H1 (cell line): ENCODE measurements at regions not wholly inside any gene's neighbourhood (a gene's known extent, or its start where the extent isn't known, plus 50 kb on each side); places are given as distances from the start of the nearest gene placed in this dataset.

ENCODE experiments used
- CTCF ChIA-PET: fragments of 300-600 bp; sonication (Branson Sonifier 250); formaldehyde crosslinking; loops from one replicate; lab custom pipeline; 2021; ENCODE audit not compliant: partially characterized antibody; lab: Charles Lee
- POLR2A ChIA-PET: fragments of 300-600 bp; sonication (Branson Sonifier 250); formaldehyde crosslinking; loops from one replicate; lab custom pipeline; 2021; ENCODE audit warnings: inconsistent platforms; ENCODE audit not compliant: partially characterized antibody; lab: Charles Lee
- DNase-seq, 2 experiments: peaks; one replicate each; pipeline versions ENCODE4 v3.0.0 to v3.0.0-alpha.2; 2010 to 2022; ENCODE audit warnings: low spot score in 2 of 2, low read depth in 1 of 2, mixed read lengths in 1 of 2
- FAIRE-seq: peaks from 2 replicates; lab custom pipeline; 2011; peaks lifted over from hg19 to GRCh38; lab: Jason Lieb, UNC
- H2AFZ ChIP-seq: 2 replicates; pipeline ENCODE4 v1.8.1; 2012; ENCODE audit warnings: low read length, inconsistent platforms
- H2AK5ac ChIP-seq: 2 replicates; pipeline ENCODE4 v1.6.1; 2013; ENCODE audit warnings: low read depth, low read length
- H2BK120ac ChIP-seq: replicated peaks from 2 replicates; pipeline ENCODE3; 2013; ENCODE audit warnings: low read depth, low read length, inconsistent platforms
- H2BK12ac ChIP-seq: 2 replicates; pipeline ENCODE4 v1.6.1; 2013; ENCODE audit warnings: low read depth, low read length
- H2BK15ac ChIP-seq: 2 replicates; pipeline ENCODE4 v1.6.1; 2013; ENCODE audit warnings: low read length
- H2BK20ac ChIP-seq: 2 replicates; pipeline ENCODE4 v1.6.1; 2013; ENCODE audit warnings: low read length
- H2BK5ac ChIP-seq: 2 replicates; pipeline ENCODE4 v1.6.1; 2013; ENCODE audit warnings: low read depth, low read length
- H3K14ac ChIP-seq: 2 replicates; pipeline ENCODE4 v1.6.1; 2013; ENCODE audit warnings: inconsistent platforms; ENCODE audit not compliant: insufficient read length
- H3K18ac ChIP-seq: 2 replicates; pipeline ENCODE4 v1.6.1; 2013; ENCODE audit warnings: low read length; ENCODE audit errors: extremely low read depth
- H3K23ac ChIP-seq: 2 replicates; pipeline ENCODE4 v1.6.1; 2013; ENCODE audit warnings: inconsistent platforms; ENCODE audit not compliant: insufficient read length
- H3K23me2 ChIP-seq: 2 replicates; pipeline ENCODE4 v1.6.1; 2013; ENCODE audit warnings: low read depth, low read length
- H3K27ac ChIP-seq: 2 replicates; pipeline ENCODE4 v1.6.1; 2011; ENCODE audit warnings: low read depth, low read length, inconsistent platforms
- H3K27me3 ChIP-seq, 4 experiments: replicated peaks in 1 of 4; 1 replicate in 1 of 4; 2 replicates in 3 of 4; pipeline versions ENCODE4 v1.6.1 to v1.8.1; 2011 to 2013; ENCODE audit warnings: low read length in 3 of 4, mild to moderate bottlenecking in 3 of 4, inconsistent platforms in 2 of 4, mixed read lengths in 2 of 4, moderate library complexity in 1 of 4; ENCODE audit not compliant: control insufficient read depth in 3 of 4, insufficient read depth in 3 of 4; ENCODE audit errors: extremely low read depth in 1 of 4
- H3K36me3 ChIP-seq, 4 experiments: 2 replicates each; pipeline versions ENCODE4 v1.6.1 to v1.8.1; 2011 to 2013; ENCODE audit warnings: mild to moderate bottlenecking in 4 of 4, low read length in 3 of 4, moderate library complexity in 2 of 4, control low read depth in 1 of 4, inconsistent platforms in 1 of 4; ENCODE audit not compliant: insufficient read depth in 4 of 4, control insufficient read depth in 2 of 4
- H3K4ac ChIP-seq: replicated peaks from 2 replicates; pipeline ENCODE3; 2013; ENCODE audit warnings: low read length, low read depth, mixed read lengths, inconsistent platforms; ENCODE audit not compliant: insufficient read length
- H3K4me1 ChIP-seq, 4 experiments: replicated peaks in 1 of 4; 1 replicate in 1 of 4; 2 replicates in 3 of 4; pipeline versions ENCODE4 v1.6.1 to v1.8.1; 2011 to 2013; ENCODE audit warnings: low read length in 3 of 4, inconsistent platforms in 2 of 4, mixed read lengths in 1 of 4; ENCODE audit not compliant: insufficient read depth in 4 of 4, control insufficient read depth in 3 of 4
- H3K4me2 ChIP-seq, 2 experiments: 2 replicates each; pipeline versions ENCODE4 v1.6.1 to v1.8.1; 2011 to 2013; ENCODE audit warnings: low read depth in 2 of 2, low read length in 2 of 2, control low read depth in 1 of 2, inconsistent platforms in 1 of 2, mild to moderate bottlenecking in 1 of 2; ENCODE audit not compliant: insufficient read depth in 1 of 2
- H3K4me3 ChIP-seq, 4 experiments: fragments of 200-600, 300-600 bp in 1 of 4; sonication (generic), shearing (Covaris generic), sonication (Bioruptor Twin) in 1 of 4; 2 replicates each; pipeline versions ENCODE4 v1.5.1 to v1.8.1; 2011 to 2016; ENCODE audit warnings: low read length in 4 of 4, low read depth in 3 of 4, control low read depth in 2 of 4, inconsistent platforms in 2 of 4, mild to moderate bottlenecking in 2 of 4, mixed read lengths in 1 of 4, moderate library complexity in 1 of 4; ENCODE audit not compliant: insufficient read depth in 2 of 4; ENCODE audit errors: extremely low read depth in 1 of 4
- H3K56ac ChIP-seq: replicated peaks from 2 replicates; pipeline ENCODE3; 2013; ENCODE audit warnings: low read depth, mild to moderate bottlenecking, mixed read lengths, low read length, inconsistent platforms; ENCODE audit not compliant: insufficient read length
- H3K79me1 ChIP-seq: 2 replicates; pipeline ENCODE4 v1.6.1; 2013; ENCODE audit warnings: low read depth, low read length, control low read depth
- H3K79me2 ChIP-seq, 2 experiments: 2 replicates each; pipeline versions ENCODE4 v1.6.1 to v1.8.1; 2012 to 2013; ENCODE audit warnings: low read length in 2 of 2, mild to moderate bottlenecking in 2 of 2, inconsistent platforms in 1 of 2; ENCODE audit not compliant: insufficient read depth in 2 of 2, control insufficient read depth in 1 of 2
- H3K9ac ChIP-seq, 4 experiments: replicated peaks in 1 of 4; 1 replicate in 1 of 4; 2 replicates in 3 of 4; pipeline versions ENCODE4 v1.6.1 to v1.8.1; 2011 to 2013; ENCODE audit warnings: low read depth in 3 of 4, low read length in 3 of 4, control low read depth in 2 of 4, mild to moderate bottlenecking in 2 of 4, moderate library complexity in 2 of 4, inconsistent platforms in 1 of 4; ENCODE audit errors: extremely low read depth in 1 of 4
- H3K9me3 ChIP-seq, 2 experiments: 2 replicates each; pipeline versions ENCODE4 v1.6.1 to v1.8.1; 2012 to 2013; ENCODE audit warnings: mild to moderate bottlenecking in 2 of 2, moderate library complexity in 2 of 2, control low read depth in 1 of 2, inconsistent platforms in 1 of 2, low read depth in 1 of 2, low read length in 1 of 2, mixed read lengths in 1 of 2; ENCODE audit not compliant: insufficient read depth in 2 of 2
- H4K20me1 ChIP-seq, 2 experiments: replicated peaks in 1 of 2; 2 replicates each; pipeline versions ENCODE3 to v1.8.1; 2011 to 2013; ENCODE audit warnings: inconsistent platforms in 2 of 2, low read length in 2 of 2, mild to moderate bottlenecking in 1 of 2; ENCODE audit not compliant: insufficient read depth in 2 of 2, control insufficient read depth in 1 of 2
- H4K5ac ChIP-seq: 2 replicates; pipeline ENCODE4 v1.6.1; 2013; ENCODE audit warnings: low read length, low read depth, mixed read lengths, inconsistent platforms; ENCODE audit not compliant: insufficient read length
- H4K8ac ChIP-seq: 2 replicates; pipeline ENCODE4 v1.8.0; 2013; ENCODE audit warnings: mild to moderate bottlenecking, moderate library complexity, low read length, inconsistent platforms; ENCODE audit not compliant: insufficient read depth; ENCODE audit errors: extremely low read depth
- H4K91ac ChIP-seq: replicated peaks from 2 replicates; pipeline ENCODE3; 2013; ENCODE audit warnings: low read length, mixed read lengths, inconsistent platforms; ENCODE audit not compliant: insufficient read length
- CBX8 ChIP-seq: fragments of 300-800, 300-1000 bp; sonication (generic); IDR thresholded peaks from 2 replicates; pipeline ENCODE4 v1.7.1; 2016; ENCODE audit warnings: low read depth, low read length, borderline replicate concordance
- CEBPB ChIP-seq: IDR thresholded peaks from 2 replicates; pipeline ENCODE4 v1.6.1; 2012; ENCODE audit warnings: low read depth, low read length
- CREB1 ChIP-seq: IDR thresholded peaks from 2 replicates; pipeline ENCODE4 v1.6.1; 2012; ENCODE audit warnings: inconsistent platforms
- NANOG ChIP-seq: IDR thresholded peaks from 2 replicates; pipeline ENCODE4 v1.6.1; 2011; ENCODE audit warnings: low read length, low read depth, mild to moderate bottlenecking, inconsistent platforms; ENCODE audit not compliant: insufficient read depth, poor library complexity, severe bottlenecking
- POLR2A ChIP-seq, 2 experiments: IDR thresholded peaks; 1 replicate in 1 of 2; 2 replicates in 1 of 2; pipeline ENCODE4 v1.6.1; 2011; ENCODE audit warnings: low read depth in 2 of 2, low read length in 2 of 2, mild to moderate bottlenecking in 2 of 2; ENCODE audit errors: control extremely low read depth in 1 of 2
- SP4 ChIP-seq: IDR thresholded peaks from 2 replicates; pipeline ENCODE4 v1.6.1; 2012; ENCODE audit warnings: low read length, inconsistent platforms
- WGBS, 2 experiments: shearing (Covaris generic) in 1 of 2; methylation state at CpG; one replicate each; pipeline versions ENCODE4 v1.1.6 to v1.1.7; 2013 to 2015; ENCODE audit warnings: low lambda C conversion rate in 2 of 2, mixed read lengths in 2 of 2, inconsistent platforms in 1 of 2, low coverage in 1 of 2, missing lambda C conversion rate in 1 of 2; ENCODE audit not compliant: insufficient replicate concordance in 2 of 2, insufficient coverage in 1 of 2, insufficient read length in 1 of 2; ENCODE audit errors: extremely low coverage in 1 of 2, missing lambda C conversion rate in 1 of 2; 5-methylcytosine and 5-hydroxymethylcytosine counted together
- TF ChIP-seq, protein P1 (sequence below): IDR thresholded peaks from 2 replicates; pipeline ENCODE4 v1.6.1; 2012; ENCODE audit warnings: inconsistent platforms

DNA sequence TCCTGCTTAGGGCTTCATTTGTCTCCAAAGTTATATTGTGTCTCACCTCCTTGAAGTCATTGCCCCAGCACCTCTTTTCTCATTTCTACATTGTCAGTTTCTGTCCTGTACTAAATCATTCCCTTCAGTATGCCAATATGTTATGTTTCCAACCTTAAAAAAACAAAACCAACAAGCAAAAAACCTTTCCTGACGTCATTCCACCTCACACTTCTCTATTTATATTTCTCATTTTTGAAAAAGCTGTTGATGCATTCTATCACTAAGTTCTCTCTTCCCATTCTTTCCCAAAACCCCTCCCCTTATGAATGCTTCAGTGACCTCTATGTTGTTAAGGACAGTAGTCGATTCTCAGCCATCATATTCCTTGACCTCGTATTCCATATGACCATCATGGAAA is 98.7 kb upstream of the ARHGAP24 start:
- no peak overlapping the region for H3K23ac ChIP-seq
- H3K4ac ChIP-seq, result no peak overlapping the region
- no peak overlapping the region for H2BK20ac ChIP-seq
- H3K9me3 ChIP-seq, result no peaks in the 10 kb centered on the region
- no peak overlapping the region for H3K4me2 ChIP-seq
- no peak overlapping the region for H2AFZ ChIP-seq
- H3K9ac ChIP-seq, result no peak overlapping the region
- no peak overlapping the region for H3K18ac ChIP-seq
- no peak for DNase-seq
- no peaks in the 10 kb centered on the region for H3K23me2 ChIP-seq
- no peak overlapping the region for H3K4me3 ChIP-seq
- no peak overlapping the region for H2BK120ac ChIP-seq
- CTCF ChIA-PET, result no interaction called here
- no peak overlapping the region for H2BK12ac ChIP-seq
- no peaks in the 10 kb centered on the region for H3K27me3 ChIP-seq
- FAIRE-seq, result no peak
- no peak overlapping the region for H3K14ac ChIP-seq
- H3K56ac ChIP-seq, result no peak overlapping the region
- no peaks in the 10 kb centered on the region for H3K79me2 ChIP-seq
- no peak overlapping the region for H4K91ac ChIP-seq
- H3K36me3 ChIP-seq, result no peaks in the 10 kb centered on the region
- H2AK5ac ChIP-seq, result no peak overlapping the region
- POLR2A ChIA-PET, result no interaction called here
- H3K27ac ChIP-seq, result no peak overlapping the region
- H4K20me1 ChIP-seq, result no peaks in the 10 kb centered on the region
- 88 to 100% methylated on average over 1 to 3 of the region's 3 CpGs for WGBS, 2 experiments
- H4K8ac ChIP-seq, result no peak overlapping the region
- H3K4me1 ChIP-seq, result no peaks in the 10 kb centered on the region
- no peak overlapping the region for H4K5ac ChIP-seq
- H2BK15ac ChIP-seq, result no peak overlapping the region
- no peak for TF ChIP-seq POLR2A (IDR thresholded peaks at IDR 0.05; ENCODE audit: control extremely low read depth in 1 of 2, low read depth in 2 of 2, low read length in 2 of 2)
- no peak for TF ChIP-seq NANOG
- no peak for TF ChIP-seq CBX8
- TF ChIP-seq SP4, result no peak
- TF ChIP-seq, protein P1, sequence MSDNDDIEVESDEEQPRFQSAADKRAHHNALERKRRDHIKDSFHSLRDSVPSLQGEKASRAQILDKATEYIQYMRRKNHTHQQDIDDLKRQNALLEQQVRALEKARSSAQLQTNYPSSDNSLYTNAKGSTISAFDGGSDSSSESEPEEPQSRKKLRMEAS, result no peak
- TF ChIP-seq CEBPB, result no peak
- no peak for TF ChIP-seq CREB1
- H2BK5ac ChIP-seq, result no peak overlapping the region
- H3K79me1 ChIP-seq, result no peaks in the 10 kb centered on the region
